ENCODE measurements at regions not wholly inside any gene's neighbourhood (a gene's known extent, or its start where the extent isn't known, plus 50 kb on each side); places are given as distances from the start of the nearest gene placed in this dataset.

- H3K27ac ChIP-seq: no peak overlapping the region
- ChIA-PET POLR2A (ENCODE audit: low non-redundant PET) (no interaction called here), CTCF (no interaction called here)
- DNase-seq (ENCODE audit: low spot score): no peak
- no peak for TF ChIP-seq CTCF (conservative IDR thresholded peaks at IDR 0.05; ENCODE audit: low read depth)
These were observed 74.1 kb upstream of the SPATA12 start for GRCh38 chr3:56986347-56986746.

GRCh38 chr3:56985878-56986277, 74.6 kb upstream of the SPATA12 start:
- no peak for TF ChIP-seq CTCF (conservative IDR thresholded peaks at IDR 0.05; ENCODE audit: low read depth)
- ChIA-PET CTCF (no interaction called here), POLR2A (ENCODE audit: low non-redundant PET) (no interaction called here)
- H3K27ac ChIP-seq: no peak overlapping the region
- no peak for DNase-seq (ENCODE audit: low spot score)

- no peak for DNase-seq (ENCODE audit: low spot score)
- CTCF ChIA-PET: interaction anchor here (0.7 kb wide), 1 partner anchor 1643 kb away, joined by 4 read pairs; no protein-coding TSS in a partner anchor
- POLR2A ChIA-PET (ENCODE audit: low non-redundant PET): no interaction called here
- H3K27ac ChIP-seq: no peak overlapping the region
- TF ChIP-seq CTCF (conservative IDR thresholded peaks at IDR 0.05; ENCODE audit: low read depth): no peak
These were observed 75.0 kb upstream of the SPATA12 start for GRCh38 chr3:56985460-56985859.

GRCh38 chr3:56983427-56983826, 77.0 kb upstream of the SPATA12 start:
- POLR2A ChIA-PET (ENCODE audit: low non-redundant PET): interaction anchor here (0.7 kb wide), 1 partner anchor 240 kb away, joined by 7 read pairs; no protein-coding TSS in a partner anchor
- CTCF ChIA-PET: interaction anchor here (1.0 kb wide), 1 partner anchor 280 kb away, joined by 3 read pairs; no protein-coding TSS in a partner anchor
- no peak overlapping the region for H3K27ac ChIP-seq
- DNase-seq (ENCODE audit: low spot score): no peak
- TF ChIP-seq CTCF (conservative IDR thresholded peaks at IDR 0.05; ENCODE audit: low read depth): no peak

GRCh38 chr3:56981445-56982230, 78.8 kb upstream of the SPATA12 start:
- no peak for DNase-seq (ENCODE audit: low spot score)
- TF ChIP-seq CTCF (conservative IDR thresholded peaks at IDR 0.05; ENCODE audit: low read depth): no peak
- no peak overlapping the region; the same call in 1 of the 2 replicates for H3K27ac ChIP-seq
- ChIA-PET CTCF (interaction anchor here (0.7 to 0.9 kb wide), 2 partner anchors 15 to 170 kb away, joined by 3 to 4 read pairs; no protein-coding TSS in a partner anchor), POLR2A (ENCODE audit: low non-redundant PET) (no interaction called here)

GRCh38 chr3:56980798-56981390, 79.6 kb upstream of the SPATA12 start:
- peak overlapping the region; percentile 47 for H3K27ac ChIP-seq
- ChIA-PET POLR2A (ENCODE audit: low non-redundant PET) (no interaction called here), CTCF (interaction anchor here (0.9 kb wide), 1 partner anchor 170 kb away, joined by 3 read pairs; no protein-coding TSS in a partner anchor)
- TF ChIP-seq CTCF (conservative IDR thresholded peaks at IDR 0.05; ENCODE audit: low read depth): no peak
- DNase-seq (ENCODE audit: low spot score): peak; percentile 79

All from RWPE1 (cell line).